ENCODE measurements at regions not wholly inside any gene's neighbourhood (a gene's known extent, or its start where the extent isn't known, plus 50 kb on each side); places are given as distances from the start of the nearest gene placed in this dataset.

GRCh38 chr3:144185276-144185675 is 213.7 kb downstream of the DIPK2A start:
- TF ChIP-seq EGR1 (IDR thresholded peaks at IDR 0.05), result no peak
- no peak for TF ChIP-seq RAD21 (IDR thresholded peaks at IDR 0.05; ENCODE audit: low read depth)
- TF ChIP-seq, protein P1, sequence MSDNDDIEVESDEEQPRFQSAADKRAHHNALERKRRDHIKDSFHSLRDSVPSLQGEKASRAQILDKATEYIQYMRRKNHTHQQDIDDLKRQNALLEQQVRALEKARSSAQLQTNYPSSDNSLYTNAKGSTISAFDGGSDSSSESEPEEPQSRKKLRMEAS (IDR thresholded peaks at IDR 0.05), result no peak
- TF ChIP-seq TAF1 (IDR thresholded peaks at IDR 0.05; ENCODE audit: low read depth), result no peak
- no peak for TF ChIP-seq TEAD4 (IDR thresholded peaks at IDR 0.05)
- no peak for TF ChIP-seq CEBPB (IDR thresholded peaks at IDR 0.05)
- no peak for TF ChIP-seq TCF12 (IDR thresholded peaks at IDR 0.05; ENCODE audit: low read depth)
- no peak for TF ChIP-seq USF1 (IDR thresholded peaks at IDR 0.05)
- TF ChIP-seq REST (IDR thresholded peaks at IDR 0.05; ENCODE audit: low read depth), result no peak
- no peak for TF ChIP-seq NFIC (IDR thresholded peaks at IDR 0.05)
- TF ChIP-seq EP300 (IDR thresholded peaks at IDR 0.05; ENCODE audit: borderline replicate concordance), result no peak
- no peak for TF ChIP-seq CREB1 (IDR thresholded peaks at IDR 0.05; ENCODE audit: low read depth)
- TF ChIP-seq FOXM1 (IDR thresholded peaks at IDR 0.05; ENCODE audit: borderline replicate concordance, low read depth), result no peak
- TF ChIP-seq YY1 (IDR thresholded peaks at IDR 0.05; ENCODE audit: low read depth), result no peak
- no peak for TF ChIP-seq ZBTB7A (IDR thresholded peaks at IDR 0.05; ENCODE audit: low read depth)

DNA sequence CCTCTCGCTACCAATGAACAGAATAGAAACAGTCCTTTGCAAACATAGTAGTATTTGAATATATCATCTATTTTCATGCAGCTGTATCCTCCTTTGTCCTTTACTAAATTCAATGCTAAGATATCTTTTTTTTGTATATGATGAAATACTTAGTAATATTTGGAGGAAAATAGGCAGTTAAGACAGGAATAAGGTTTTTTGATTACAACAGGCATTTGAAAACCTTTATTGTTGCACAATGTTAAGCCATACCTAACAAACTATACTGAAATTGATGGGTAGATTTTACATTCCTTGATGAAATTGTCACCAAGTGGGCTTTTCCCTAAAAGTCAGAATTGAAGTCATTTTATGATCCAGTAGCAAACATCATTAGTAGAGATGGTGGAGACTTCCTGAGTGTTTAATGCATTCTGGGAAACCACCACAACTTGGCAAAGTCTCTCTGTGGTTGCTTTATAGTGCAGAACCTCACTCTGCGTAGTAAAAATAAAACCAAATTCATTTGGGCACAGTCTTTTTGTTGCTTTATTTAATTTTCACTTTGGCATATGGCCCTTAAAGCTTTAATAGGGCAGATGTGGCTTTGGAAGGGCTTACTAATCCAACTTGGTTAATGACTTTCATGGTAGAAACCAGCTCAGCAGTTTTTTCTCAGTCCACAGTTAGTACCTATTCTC is 216.0 kb downstream of the DIPK2A start:
- no peak for TF ChIP-seq CEBPB (IDR thresholded peaks at IDR 0.05)
- no peak for TF ChIP-seq ZBTB7A (IDR thresholded peaks at IDR 0.05; ENCODE audit: low read depth)
- TF ChIP-seq RAD21 (IDR thresholded peaks at IDR 0.05; ENCODE audit: low read depth), result no peak
- TF ChIP-seq TAF1 (IDR thresholded peaks at IDR 0.05; ENCODE audit: low read depth), result no peak
- no peak for TF ChIP-seq EP300 (IDR thresholded peaks at IDR 0.05; ENCODE audit: borderline replicate concordance)
- TF ChIP-seq FOXM1 (IDR thresholded peaks at IDR 0.05; ENCODE audit: borderline replicate concordance, low read depth), result no peak
- TF ChIP-seq CREB1 (IDR thresholded peaks at IDR 0.05; ENCODE audit: low read depth), result no peak
- TF ChIP-seq REST (IDR thresholded peaks at IDR 0.05; ENCODE audit: low read depth), result no peak
- TF ChIP-seq TCF12 (IDR thresholded peaks at IDR 0.05; ENCODE audit: low read depth), result no peak
- TF ChIP-seq, protein P1 (IDR thresholded peaks at IDR 0.05), result no peak
- TF ChIP-seq YY1 (IDR thresholded peaks at IDR 0.05; ENCODE audit: low read depth), result no peak
- no peak for TF ChIP-seq EGR1 (IDR thresholded peaks at IDR 0.05)
- TF ChIP-seq TEAD4 (IDR thresholded peaks at IDR 0.05), result no peak
- TF ChIP-seq USF1 (IDR thresholded peaks at IDR 0.05), result no peak
- TF ChIP-seq NFIC (IDR thresholded peaks at IDR 0.05), result no peak

DNA sequence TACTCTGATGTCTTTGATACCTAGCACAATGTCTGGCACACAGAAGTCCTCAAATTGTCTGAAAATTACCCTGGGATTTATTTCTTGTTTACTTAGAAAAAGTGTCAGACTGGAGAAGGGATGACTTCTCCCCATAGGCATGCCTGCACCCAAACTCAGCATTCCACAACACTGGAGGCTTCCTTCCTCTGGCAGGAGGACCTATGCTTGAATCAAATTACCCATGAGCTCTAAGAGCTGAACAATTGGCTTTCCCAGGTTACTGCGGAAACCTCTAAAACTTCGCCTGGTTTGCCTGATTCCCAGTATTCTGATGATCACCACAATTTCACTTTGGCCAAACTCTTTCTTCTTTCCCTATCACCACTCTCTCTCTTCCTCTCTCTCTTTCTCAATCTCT is 217.4 kb downstream of the DIPK2A start:
- TF ChIP-seq EP300 (IDR thresholded peaks at IDR 0.05; ENCODE audit: borderline replicate concordance), result no peak
- TF ChIP-seq CREB1 (IDR thresholded peaks at IDR 0.05; ENCODE audit: low read depth), result no peak
- no peak for TF ChIP-seq TCF12 (IDR thresholded peaks at IDR 0.05; ENCODE audit: low read depth)
- TF ChIP-seq FOXM1 (IDR thresholded peaks at IDR 0.05; ENCODE audit: borderline replicate concordance, low read depth), result no peak
- TF ChIP-seq NFIC (IDR thresholded peaks at IDR 0.05), result no peak
- no peak for TF ChIP-seq YY1 (IDR thresholded peaks at IDR 0.05; ENCODE audit: low read depth)
- no peak for TF ChIP-seq CEBPB (IDR thresholded peaks at IDR 0.05)
- no peak for TF ChIP-seq USF1 (IDR thresholded peaks at IDR 0.05)
- TF ChIP-seq EGR1 (IDR thresholded peaks at IDR 0.05), result no peak
- TF ChIP-seq, protein P1 (IDR thresholded peaks at IDR 0.05), result no peak

DNA sequence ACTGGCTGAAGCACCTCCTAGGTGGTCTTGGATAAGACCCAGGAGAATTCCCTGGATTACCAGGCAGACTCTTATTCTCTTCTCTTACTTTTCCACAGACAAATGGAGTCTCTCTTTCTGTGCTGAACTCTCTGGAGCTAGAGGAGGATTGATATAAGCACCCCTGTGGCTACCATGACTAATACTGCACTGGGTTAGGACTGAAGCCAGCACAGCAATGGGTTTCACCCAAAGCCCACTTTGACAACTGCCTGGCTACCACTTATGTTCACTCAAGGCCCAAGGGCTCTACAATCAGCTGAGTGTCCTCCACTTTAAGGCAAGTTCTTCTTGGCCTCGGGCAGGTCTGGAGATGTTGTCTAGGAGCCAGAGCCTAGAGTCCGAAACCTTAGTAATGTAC is 225.5 kb downstream of the DIPK2A start:
- TF ChIP-seq TCF12 (IDR thresholded peaks at IDR 0.05; ENCODE audit: low read depth) (no peak), RAD21 (IDR thresholded peaks at IDR 0.05; ENCODE audit: low read depth) (no peak), YY1 (IDR thresholded peaks at IDR 0.05; ENCODE audit: low read depth) (no peak), TAF1 (IDR thresholded peaks at IDR 0.05; ENCODE audit: low read depth) (no peak)
- TF ChIP-seq, protein P1 (IDR thresholded peaks at IDR 0.05), result no peak

GRCh38 chr3:144197582-144197981 is 226.0 kb downstream of the DIPK2A start:
- no peak for TF ChIP-seq CREB1 (IDR thresholded peaks at IDR 0.05; ENCODE audit: low read depth)
- TF ChIP-seq TCF12 (IDR thresholded peaks at IDR 0.05; ENCODE audit: low read depth), result no peak
- TF ChIP-seq, protein P1 (IDR thresholded peaks at IDR 0.05), result no peak
- TF ChIP-seq FOXM1 (IDR thresholded peaks at IDR 0.05; ENCODE audit: borderline replicate concordance, low read depth), result no peak
- TF ChIP-seq REST (IDR thresholded peaks at IDR 0.05; ENCODE audit: low read depth), result no peak
- no peak for TF ChIP-seq YY1 (IDR thresholded peaks at IDR 0.05; ENCODE audit: low read depth)
- TF ChIP-seq USF1 (IDR thresholded peaks at IDR 0.05), result no peak
- no peak for TF ChIP-seq EP300 (IDR thresholded peaks at IDR 0.05; ENCODE audit: borderline replicate concordance)
- TF ChIP-seq RAD21 (IDR thresholded peaks at IDR 0.05; ENCODE audit: low read depth), result no peak
- TF ChIP-seq NFIC (IDR thresholded peaks at IDR 0.05), result no peak
- TF ChIP-seq TEAD4 (IDR thresholded peaks at IDR 0.05), result no peak
